ENCODE measurements at regions not wholly inside any gene's neighbourhood (a gene's known extent, or its start where the extent isn't known, plus 50 kb on each side); places are given as distances from the start of the nearest gene placed in this dataset.
"Not testable (repeated sequence)": the region's sequence is repeated elsewhere in the genome, so short reads cannot be mapped to it uniquely, and the experiment has no call there.

GRCh38 chr3:56951366-56951765 lies 109.1 kb upstream of the SPATA12 start:
- Histone ChIP-seq H3K27ac (ENCODE audit: low read depth, low read length) (no peak overlapping the region), H3K9me2 (replicated peaks; ENCODE audit: insufficient read depth, low read length) (no peaks in the 10 kb centered on the region), H2AFZ (ENCODE audit: low read depth, low read length, severe bottlenecking) (no peak overlapping the region), H3K27me3 (ENCODE audit: low read length) (no peaks in the 10 kb centered on the region), H3K36me3 (ENCODE audit: low read length) (no peaks in the 10 kb centered on the region), H3K4me2 (ENCODE audit: low read depth, low read length, poor library complexity, severe bottlenecking) (no peak overlapping the region), H3K79me2 (ENCODE audit: insufficient read depth, low read length) (no peaks in the 10 kb centered on the region), H3K9ac (ENCODE audit: low read length) (no peak overlapping the region), H3K4me3 (ENCODE audit: insufficient read depth, low read length, poor library complexity, severe bottlenecking) (no peak overlapping the region), H3F3A (ENCODE audit: insufficient read depth) (no peaks in the 10 kb centered on the region), H3K9me3 (ENCODE audit: insufficient read depth, low read length) (no peaks in the 10 kb centered on the region), H4K20me1 (ENCODE audit: low read depth, low read length) (no peaks in the 10 kb centered on the region)
- TF ChIP-seq CTCF (IDR thresholded peaks at IDR 0.05; ENCODE audit: insufficient read depth, low read length, poor library complexity, severe bottlenecking) (no peak), EZH2phosphoT487 (conservative IDR thresholded peaks at IDR 0.05; ENCODE audit: low read length) (no peak)

DNA sequence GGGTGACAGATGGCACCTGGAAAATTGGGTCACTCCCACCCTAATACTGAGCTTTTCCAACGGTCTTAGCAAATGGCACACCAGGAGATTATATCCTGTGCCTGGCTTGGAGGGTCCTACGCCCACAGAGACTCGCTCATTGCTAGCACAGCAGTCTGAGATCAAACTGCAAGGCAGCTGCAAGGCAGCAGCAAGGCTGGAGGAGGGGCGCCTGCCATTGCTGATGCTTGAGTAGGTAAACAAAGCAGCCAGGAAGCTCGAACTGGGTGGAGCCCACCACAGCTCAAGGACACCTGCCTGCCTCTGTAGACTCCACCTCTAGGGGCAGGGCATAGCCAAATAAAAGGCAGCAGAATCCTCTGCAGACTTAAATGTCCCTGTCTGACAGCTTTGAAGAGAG lies 115.1 kb upstream of the SPATA12 start:
- not testable (repeated sequence) for H3F3A ChIP-seq (ENCODE audit: insufficient read depth); H3K9me2 ChIP-seq (replicated peaks; ENCODE audit: insufficient read depth, low read length); H3K4me2 ChIP-seq (ENCODE audit: low read depth, low read length, poor library complexity, severe bottlenecking); H2AFZ ChIP-seq (ENCODE audit: low read depth, low read length, severe bottlenecking); H3K4me3 ChIP-seq (ENCODE audit: insufficient read depth, low read length, poor library complexity, severe bottlenecking); H3K27me3 ChIP-seq (ENCODE audit: low read length); H3K36me3 ChIP-seq (ENCODE audit: low read length); H3K79me2 ChIP-seq (ENCODE audit: insufficient read depth, low read length); H3K9ac ChIP-seq (ENCODE audit: low read length); H3K9me3 ChIP-seq (ENCODE audit: insufficient read depth, low read length); H3K27ac ChIP-seq (ENCODE audit: low read depth, low read length); H4K20me1 ChIP-seq (ENCODE audit: low read depth, low read length)

GRCh38 chr3:56942523-56942922 lies 117.9 kb upstream of the SPATA12 start:
- Histone ChIP-seq H3F3A (ENCODE audit: insufficient read depth) (no peaks in the 10 kb centered on the region), H3K9me2 (replicated peaks; ENCODE audit: insufficient read depth, low read length) (no peaks in the 10 kb centered on the region), H3K4me2 (ENCODE audit: low read depth, low read length, poor library complexity, severe bottlenecking) (no peak overlapping the region)

GRCh38 chr3:56940976-56941375 lies 119.5 kb upstream of the SPATA12 start:
- Histone ChIP-seq H3K4me3 (ENCODE audit: insufficient read depth, low read length, poor library complexity, severe bottlenecking) (no peak overlapping the region), H3K4me2 (ENCODE audit: low read depth, low read length, poor library complexity, severe bottlenecking) (no peak overlapping the region), H3K79me2 (ENCODE audit: insufficient read depth, low read length) (no peaks in the 10 kb centered on the region), H3K27ac (ENCODE audit: low read depth, low read length) (no peak overlapping the region), H3K9me3 (ENCODE audit: insufficient read depth, low read length) (no peaks in the 10 kb centered on the region), H3K27me3 (ENCODE audit: low read length) (no peaks in the 10 kb centered on the region), H3K9me2 (replicated peaks; ENCODE audit: insufficient read depth, low read length) (no peaks in the 10 kb centered on the region), H4K20me1 (ENCODE audit: low read depth, low read length) (no peaks in the 10 kb centered on the region), H3K36me3 (ENCODE audit: low read length) (no peaks in the 10 kb centered on the region), H3F3A (ENCODE audit: insufficient read depth) (no peaks in the 10 kb centered on the region), H2AFZ (ENCODE audit: low read depth, low read length, severe bottlenecking) (no peak overlapping the region), H3K9ac (ENCODE audit: low read length) (no peak overlapping the region)
- TF ChIP-seq CTCF (IDR thresholded peaks at IDR 0.05; ENCODE audit: insufficient read depth, low read length, poor library complexity, severe bottlenecking): no peak
- TF ChIP-seq EZH2phosphoT487 (conservative IDR thresholded peaks at IDR 0.05; ENCODE audit: low read length): no peak

More at GRCh38 chr3:56942523-56942922, 117.9 kb upstream of the SPATA12 start:
- Histone ChIP-seq H3K27ac (ENCODE audit: low read depth, low read length) (no peak overlapping the region), H4K20me1 (ENCODE audit: low read depth, low read length) (no peaks in the 10 kb centered on the region), H2AFZ (ENCODE audit: low read depth, low read length, severe bottlenecking) (no peak overlapping the region), H3K9ac (ENCODE audit: low read length) (no peak overlapping the region), H3K79me2 (ENCODE audit: insufficient read depth, low read length) (no peaks in the 10 kb centered on the region), H3K36me3 (ENCODE audit: low read length) (no peaks in the 10 kb centered on the region), H3K9me3 (ENCODE audit: insufficient read depth, low read length) (no peaks in the 10 kb centered on the region), H3K4me3 (ENCODE audit: insufficient read depth, low read length, poor library complexity, severe bottlenecking) (no peak overlapping the region), H3K27me3 (ENCODE audit: low read length) (no peaks in the 10 kb centered on the region)
- TF ChIP-seq CTCF (IDR thresholded peaks at IDR 0.05; ENCODE audit: insufficient read depth, low read length, poor library complexity, severe bottlenecking): no peak
- no peak for TF ChIP-seq EZH2phosphoT487 (conservative IDR thresholded peaks at IDR 0.05; ENCODE audit: low read length)

All from SU-DHL-6 (cell line).